Brain microvascular endothelial cell (primary cell): ENCODE measurements at regions not wholly inside any gene's neighbourhood (a gene's known extent, or its start where the extent isn't known, plus 50 kb on each side); places are given as distances from the start of the nearest gene placed in this dataset.

Experiments used
- DNase-seq: peaks from one replicate; pipeline ENCODE4 v3.0.0-alpha.2; 2020
- H3K27ac ChIP-seq: fragments of 250-450 bp; sonication (Bioruptor Pico); 2 replicates; pipeline ENCODE4 v1.5.1; 2020; ENCODE audit warnings: mild to moderate bottlenecking, moderate library complexity
- H3K27me3 ChIP-seq: fragments of 250-450 bp; sonication (Bioruptor Pico); replicated peaks from 2 replicates; pipeline ENCODE4 v1.5.1; 2020; ENCODE audit warnings: mild to moderate bottlenecking
- H3K36me3 ChIP-seq: fragments of 250-450 bp; sonication (Bioruptor Pico); replicated peaks from 2 replicates; pipeline ENCODE4 v1.5.1; 2020; ENCODE audit warnings: mild to moderate bottlenecking
- H3K4me3 ChIP-seq: 2 replicates; pipeline ENCODE4 v1.5.1; 2011; ENCODE audit warnings: low read depth, mild to moderate bottlenecking, control low read depth, low read length, moderate library complexity
- in situ Hi-C: cut with HindIII; loops from 2 replicates; pipeline ENCODE4 v1.10.0; 2017; ENCODE audit warnings: low sequenced_read_pairs, low pct_ligation_motif_present
- TF ChIP-seq, protein P1 (sequence below): IDR thresholded peaks from 2 replicates; pipeline ENCODE4 v1.5.1; 2011; ENCODE audit warnings: low read depth, mild to moderate bottlenecking, moderate library complexity, low read length, control low read depth, inconsistent platforms; ENCODE audit errors: missing control alignments

DNA sequence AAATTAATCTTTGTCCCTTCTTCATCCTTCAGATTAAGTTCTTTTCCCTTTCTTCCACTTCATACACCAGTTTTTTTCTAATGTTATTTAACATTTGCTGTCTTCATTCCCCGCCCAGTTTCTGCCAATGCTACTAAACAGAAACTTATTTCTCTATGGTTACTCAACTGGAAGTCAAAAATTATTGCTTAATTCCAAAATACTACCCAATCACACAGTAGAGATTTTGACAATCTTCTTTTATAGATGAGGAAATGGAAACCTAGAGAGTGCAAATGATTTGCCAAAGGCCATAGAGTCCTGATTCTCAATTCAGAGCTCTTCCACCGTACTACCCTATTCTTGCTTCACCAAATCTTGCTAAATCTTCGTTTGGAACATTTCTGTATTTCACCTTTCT lies 58.1 kb upstream of the SH3GLB1 start:
- no peak overlapping the region for H3K27ac ChIP-seq
- TF ChIP-seq, protein P1, sequence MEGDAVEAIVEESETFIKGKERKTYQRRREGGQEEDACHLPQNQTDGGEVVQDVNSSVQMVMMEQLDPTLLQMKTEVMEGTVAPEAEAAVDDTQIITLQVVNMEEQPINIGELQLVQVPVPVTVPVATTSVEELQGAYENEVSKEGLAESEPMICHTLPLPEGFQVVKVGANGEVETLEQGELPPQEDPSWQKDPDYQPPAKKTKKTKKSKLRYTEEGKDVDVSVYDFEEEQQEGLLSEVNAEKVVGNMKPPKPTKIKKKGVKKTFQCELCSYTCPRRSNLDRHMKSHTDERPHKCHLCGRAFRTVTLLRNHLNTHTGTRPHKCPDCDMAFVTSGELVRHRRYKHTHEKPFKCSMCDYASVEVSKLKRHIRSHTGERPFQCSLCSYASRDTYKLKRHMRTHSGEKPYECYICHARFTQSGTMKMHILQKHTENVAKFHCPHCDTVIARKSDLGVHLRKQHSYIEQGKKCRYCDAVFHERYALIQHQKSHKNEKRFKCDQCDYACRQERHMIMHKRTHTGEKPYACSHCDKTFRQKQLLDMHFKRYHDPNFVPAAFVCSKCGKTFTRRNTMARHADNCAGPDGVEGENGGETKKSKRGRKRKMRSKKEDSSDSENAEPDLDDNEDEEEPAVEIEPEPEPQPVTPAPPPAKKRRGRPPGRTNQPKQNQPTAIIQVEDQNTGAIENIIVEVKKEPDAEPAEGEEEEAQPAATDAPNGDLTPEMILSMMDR = no peak
- in situ Hi-C loops = no loop called here
- no peak overlapping the region for H3K4me3 ChIP-seq
- no peak for DNase-seq
- no peaks in the 10 kb centered on the region for H3K36me3 ChIP-seq
- H3K27me3 ChIP-seq = no peaks in the 10 kb centered on the region

DNA sequence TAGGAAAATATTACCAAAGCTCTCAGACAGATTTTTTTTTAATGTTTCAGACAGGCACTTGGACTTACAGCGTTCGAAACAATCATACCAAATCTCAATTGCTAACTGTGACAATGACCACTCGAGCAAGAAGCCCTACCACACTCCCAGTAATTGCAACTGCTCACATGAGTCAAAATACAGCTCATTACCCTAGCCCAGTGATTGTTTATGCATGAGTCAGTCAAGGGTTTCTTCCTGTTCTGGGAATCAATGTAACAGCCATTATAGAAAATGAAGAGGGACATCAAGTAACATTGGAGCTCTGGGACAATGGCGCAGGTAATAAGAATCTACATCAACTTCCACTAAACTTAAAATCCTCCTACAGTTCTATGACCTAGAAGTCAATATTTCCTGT lies 56.1 kb upstream of the SH3GLB1 start:
- in situ Hi-C loops = no loop called here
- Histone ChIP-seq H3K27ac (no peak overlapping the region), H3K27me3 (no peaks in the 10 kb centered on the region), H3K4me3 (no peak overlapping the region), H3K36me3 (no peaks in the 10 kb centered on the region)
- peak; percentile 36 for DNase-seq
- TF ChIP-seq, protein P1 = no peak

DNA sequence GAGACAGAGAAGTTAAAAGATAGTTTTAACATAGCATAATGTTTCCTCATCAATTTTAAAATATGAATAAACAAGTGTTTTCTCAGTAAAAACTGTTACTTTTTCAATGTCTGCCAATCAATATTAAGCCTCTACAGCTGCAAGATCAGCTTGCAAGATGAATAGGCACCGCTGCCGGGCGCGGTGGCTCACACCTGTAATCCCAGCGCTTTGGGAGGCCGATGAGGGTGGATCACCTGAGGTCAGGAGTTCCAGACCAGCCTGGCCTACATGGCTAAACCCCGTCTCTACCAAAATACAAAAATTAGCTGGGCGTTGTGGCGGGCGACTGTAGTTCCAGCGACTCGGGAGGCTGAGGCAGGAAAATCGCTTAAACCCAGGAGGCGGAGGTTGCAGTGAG lies 54.8 kb upstream of the SH3GLB1 start:
- no peaks in the 10 kb centered on the region for H3K36me3 ChIP-seq
- in situ Hi-C loops = no loop called here
- DNase-seq = no peak
- H3K27me3 ChIP-seq = no peaks in the 10 kb centered on the region
- TF ChIP-seq, protein P1 = no peak
- H3K27ac ChIP-seq = no peak overlapping the region
- no peak overlapping the region for H3K4me3 ChIP-seq

DNA sequence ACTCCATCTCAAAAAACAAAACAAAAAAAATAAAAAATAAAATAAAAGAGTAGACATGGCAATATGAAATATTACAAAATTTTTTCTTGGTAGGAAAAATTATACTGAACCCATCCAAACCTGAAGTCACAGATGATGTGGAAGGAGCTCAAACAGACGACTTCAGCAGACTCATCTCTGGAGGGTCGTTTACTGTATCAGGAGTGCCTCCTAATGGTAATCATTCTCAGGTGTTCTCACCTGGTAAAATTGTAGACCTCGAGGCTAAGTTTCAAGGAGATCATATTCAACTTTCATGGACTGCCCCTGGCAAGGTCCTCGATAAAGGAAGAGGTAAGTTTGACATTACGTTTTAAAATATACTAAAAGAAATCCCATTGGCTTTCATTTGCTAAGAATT lies 54.3 kb upstream of the SH3GLB1 start:
- Histone ChIP-seq H3K36me3 (no peaks in the 10 kb centered on the region), H3K27me3 (no peaks in the 10 kb centered on the region), H3K27ac (no peak overlapping the region), H3K4me3 (no peak overlapping the region)
- TF ChIP-seq, protein P1 = no peak
- DNase-seq = no peak
- in situ Hi-C loops = no loop called here
